Pancreas (tissue), 10 donors: ENCODE measurements at regions not wholly inside any gene's neighbourhood (a gene's known extent, or its start where the extent isn't known, plus 50 kb on each side); places are given as distances from the start of the nearest gene placed in this dataset.

ENCODE experiments used
- ATAC-seq, 4 donors: fragments of 200-7000 bp; cut with Tn5 transposase; one replicate each; pipeline versions ENCODE4 v1.8.0 to v1.9.1; 2020; ENCODE audit warnings: mild to moderate bottlenecking in 4 of 4, moderate library complexity in 4 of 4
- DNase-seq, 6 donors: peaks; one replicate each; pipeline ENCODE4 v3.0.0-alpha.2; 2020
- FAIRE-seq: peaks from 2 replicates; lab custom pipeline; 2012; peaks lifted over from hg19 to GRCh38; lab: Jason Lieb, UNC
- H3K27ac ChIP-seq, 4 donors: fragments of 200-600 bp; sonication (generic); 1 replicate in 3 of 4; 2 replicates in 1 of 4; pipeline versions ENCODE4 v1.5.0 to v1.8.0; 2020
- H3K27me3 ChIP-seq, 4 donors: fragments of 200-600 bp; one replicate each; pipeline ENCODE4 v1.8.0; 2021
- H3K36me3 ChIP-seq, 3 donors: fragments of 200-600 bp; sonication (generic) in 1 of 3; one replicate each; pipeline versions ENCODE4 v1.5.0 to v1.8.0; 2020 to 2021
- H3K4me1 ChIP-seq, 3 donors: fragments of 200-600 bp; one replicate each; pipeline ENCODE4 v1.8.0; 2021
- H3K4me3 ChIP-seq, 4 donors: fragments of 200-600 bp; sonication (generic) in 2 of 4; one replicate each; pipeline versions ENCODE4 v1.5.0 to v1.8.0; 2020 to 2021
- H3K9me3 ChIP-seq, 4 donors: fragments of 200-600 bp; one replicate each; pipeline ENCODE4 v1.8.0; 2021
- CTCF ChIP-seq, 4 donors: fragments of 200-600 bp; sonication (generic) in 3 of 4; IDR thresholded peaks; one replicate each; pipeline versions ENCODE4 v1.5.0 to v1.8.0; 2021; ENCODE audit warnings: antibody characterized with exemption in 4 of 4
- WGBS, 2 donors: extraction: QIAGEN DNeasy Blood & Tissue Kit; methylation state at CpG; one replicate each; pipeline ENCODE4 v1.1.7; 2013; 5-methylcytosine and 5-hydroxymethylcytosine counted together
- intact Hi-C, 3 donors: fragments of 100-400 bp; cut with DNase I; formaldehyde crosslinking; loops; one replicate each; pipeline versions ENCODE4 v1.11.1 to v1.14.2; 2022
- donor health status: healthy with polysubstance abuse.
- donor health status: DM: no; HTN: no; CAD: no; lungs with moderate emphysema.
- donor health status: DM: no; HTN: no; CAD: no.
- donor health status: control.
- donor health status: control.
- donor health status: Bipolar disorder and iron deficiency.
- donor health status: DM: yes; HTN: yes; CAD: no.
- donor health status: DM: no; HTN: no; CAD: no.
- donor health status: DM: no; HTN: no; CAD: no.
- donor health status: DM: yes; HTN: yes; CAD: no.

GRCh38 chr11:109015283-109015682, 350.4 kb downstream of the DDX10 start:
- no peaks in the 10 kb centered on the region for H3K27me3 ChIP-seq
- no peak for FAIRE-seq
- intact Hi-C loops, result no loop called here
- WGBS, 2 donors, result 61 to 71% methylated on average over 5 of the region's 5 CpGs
- ATAC-seq, result no peak
- DNase-seq, result no peak
- no peak overlapping the region for H3K4me3 ChIP-seq
- H3K4me1 ChIP-seq, result no peaks in the 10 kb centered on the region
- H3K36me3 ChIP-seq, result no peaks in the 10 kb centered on the region
- no peaks in the 10 kb centered on the region for H3K9me3 ChIP-seq
- no peak overlapping the region for H3K27ac ChIP-seq
- TF ChIP-seq CTCF (IDR thresholded peaks at IDR 0.05), result no peak

- H3K4me3 ChIP-seq, result no peak overlapping the region
- no peaks in the 10 kb centered on the region for H3K36me3 ChIP-seq
- no peak for FAIRE-seq
- 0 to 71% methylated on average over 1 of the region's 1 CpG for WGBS, 2 donors
- ATAC-seq, result no peak
- no peaks in the 10 kb centered on the region for H3K27me3 ChIP-seq
- TF ChIP-seq CTCF (IDR thresholded peaks at IDR 0.05), result no peak
- no peak overlapping the region for H3K27ac ChIP-seq
- intact Hi-C loops, result no loop called here
- no peaks in the 10 kb centered on the region for H3K9me3 ChIP-seq
- no peaks in the 10 kb centered on the region for H3K4me1 ChIP-seq
- DNase-seq, result no peak
Observed at GRCh38 chr11:109016724-109017123, 351.9 kb downstream of the DDX10 start.

GRCh38 chr11:109017489-109017888, 352.6 kb downstream of the DDX10 start:
- Histone ChIP-seq H3K4me3 (no peak overlapping the region), H3K4me1 (no peaks in the 10 kb centered on the region), H3K36me3 (no peaks in the 10 kb centered on the region), H3K9me3 (no peaks in the 10 kb centered on the region), H3K27me3 (no peaks in the 10 kb centered on the region), H3K27ac (no peak overlapping the region)
- intact Hi-C loops, result no loop called here
- FAIRE-seq (no peak), ATAC-seq (no peak), DNase-seq (no peak)
- WGBS, 2 donors, result 69 to 78% methylated on average over 6 of the region's 6 CpGs
- no peak for TF ChIP-seq CTCF (IDR thresholded peaks at IDR 0.05)

GRCh38 chr11:109018639-109019038, 353.8 kb downstream of the DDX10 start:
- Histone ChIP-seq H3K27me3 (no peaks in the 10 kb centered on the region), H3K9me3 (no peaks in the 10 kb centered on the region), H3K27ac (no peak overlapping the region), H3K36me3 (no peaks in the 10 kb centered on the region), H3K4me3 (no peak overlapping the region), H3K4me1 (no peaks in the 10 kb centered on the region)
- DNase-seq (no peak), ATAC-seq (no peak), FAIRE-seq (no peak)
- 75 to 79% methylated on average over 3 of the region's 3 CpGs for WGBS, 2 donors
- no peak for TF ChIP-seq CTCF (IDR thresholded peaks at IDR 0.05)
- intact Hi-C loops, result no loop called here

GRCh38 chr11:109019342-109019936, 354.6 kb downstream of the DDX10 start:
- no peak for ATAC-seq
- no peak for FAIRE-seq
- no peaks in the 10 kb centered on the region for H3K36me3 ChIP-seq
- no peak for DNase-seq
- TF ChIP-seq CTCF (IDR thresholded peaks at IDR 0.05), result no peak
- no peaks in the 10 kb centered on the region for H3K4me1 ChIP-seq
- intact Hi-C loops, result no loop called here
- H3K9me3 ChIP-seq, result no peaks in the 10 kb centered on the region
- H3K4me3 ChIP-seq, result no peak overlapping the region
- 57 to 68% methylated on average over 7 of the region's 7 CpGs for WGBS, 2 donors
- no peaks in the 10 kb centered on the region for H3K27me3 ChIP-seq
- no peak overlapping the region for H3K27ac ChIP-seq
